Ishikawa (cell line): ENCODE measurements at regions not wholly inside any gene's neighbourhood (a gene's known extent, or its start where the extent isn't known, plus 50 kb on each side); places are given as distances from the start of the nearest gene placed in this dataset.

ENCODE experiments used
- CEBPB ChIP-seq: IDR thresholded peaks from 2 replicates; pipeline ENCODE4 v1.6.1; 2012
- CREB1 ChIP-seq: IDR thresholded peaks from 2 replicates; pipeline ENCODE4 v1.6.1; 2012; ENCODE audit warnings: low read depth
- EGR1 ChIP-seq: IDR thresholded peaks from 2 replicates; pipeline ENCODE4 v1.6.1; 2012
- EP300 ChIP-seq: IDR thresholded peaks from 2 replicates; pipeline ENCODE4 v1.6.1; 2012; ENCODE audit warnings: borderline replicate concordance
- FOXM1 ChIP-seq: IDR thresholded peaks from 2 replicates; pipeline ENCODE4 v1.6.1; 2012; ENCODE audit warnings: low read depth, borderline replicate concordance
- NFIC ChIP-seq: IDR thresholded peaks from 2 replicates; pipeline ENCODE4 v1.6.1; 2012
- RAD21 ChIP-seq: IDR thresholded peaks from 2 replicates; pipeline ENCODE4 v1.6.1; 2012; ENCODE audit warnings: low read depth
- REST ChIP-seq: IDR thresholded peaks from 2 replicates; pipeline ENCODE4 v1.6.1; 2012; ENCODE audit warnings: low read depth, mild to moderate bottlenecking
- TAF1 ChIP-seq: IDR thresholded peaks from 2 replicates; pipeline ENCODE4 v1.6.1; 2012; ENCODE audit warnings: low read depth, mild to moderate bottlenecking
- TCF12 ChIP-seq: IDR thresholded peaks from 2 replicates; pipeline ENCODE4 v1.6.1; 2012; ENCODE audit warnings: low read depth
- TEAD4 ChIP-seq: IDR thresholded peaks from 2 replicates; pipeline ENCODE4 v1.6.1; 2012
- YY1 ChIP-seq: IDR thresholded peaks from 2 replicates; pipeline ENCODE4 v1.6.1; 2012; ENCODE audit warnings: low read depth
- ZBTB7A ChIP-seq: IDR thresholded peaks from 2 replicates; pipeline ENCODE4 v1.6.1; 2012; ENCODE audit warnings: low read depth
- TF ChIP-seq, protein P1 (sequence below): IDR thresholded peaks from 2 replicates; pipeline ENCODE4 v1.6.1; 2012
- TF ChIP-seq, protein P2 (sequence below): IDR thresholded peaks from 2 replicates; pipeline ENCODE4 v1.6.1; 2012

GRCh38 chr1:9440261-9440660 lies 99.0 kb upstream of the SLC25A33 start:
- no peak for TF ChIP-seq RAD21
- TF ChIP-seq TAF1: no peak
- TF ChIP-seq EGR1: no peak
- TF ChIP-seq TEAD4: no peak
- TF ChIP-seq FOXM1: no peak
- TF ChIP-seq, protein P1, sequence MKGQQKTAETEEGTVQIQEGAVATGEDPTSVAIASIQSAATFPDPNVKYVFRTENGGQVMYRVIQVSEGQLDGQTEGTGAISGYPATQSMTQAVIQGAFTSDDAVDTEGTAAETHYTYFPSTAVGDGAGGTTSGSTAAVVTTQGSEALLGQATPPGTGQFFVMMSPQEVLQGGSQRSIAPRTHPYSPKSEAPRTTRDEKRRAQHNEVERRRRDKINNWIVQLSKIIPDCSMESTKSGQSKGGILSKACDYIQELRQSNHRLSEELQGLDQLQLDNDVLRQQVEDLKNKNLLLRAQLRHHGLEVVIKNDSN: no peak
- TF ChIP-seq, protein P2, sequence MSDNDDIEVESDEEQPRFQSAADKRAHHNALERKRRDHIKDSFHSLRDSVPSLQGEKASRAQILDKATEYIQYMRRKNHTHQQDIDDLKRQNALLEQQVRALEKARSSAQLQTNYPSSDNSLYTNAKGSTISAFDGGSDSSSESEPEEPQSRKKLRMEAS: no peak
- TF ChIP-seq YY1: no peak
- TF ChIP-seq NFIC: no peak
- no peak for TF ChIP-seq ZBTB7A
- TF ChIP-seq TCF12: no peak
- TF ChIP-seq EP300: no peak
- no peak for TF ChIP-seq CREB1

DNA sequence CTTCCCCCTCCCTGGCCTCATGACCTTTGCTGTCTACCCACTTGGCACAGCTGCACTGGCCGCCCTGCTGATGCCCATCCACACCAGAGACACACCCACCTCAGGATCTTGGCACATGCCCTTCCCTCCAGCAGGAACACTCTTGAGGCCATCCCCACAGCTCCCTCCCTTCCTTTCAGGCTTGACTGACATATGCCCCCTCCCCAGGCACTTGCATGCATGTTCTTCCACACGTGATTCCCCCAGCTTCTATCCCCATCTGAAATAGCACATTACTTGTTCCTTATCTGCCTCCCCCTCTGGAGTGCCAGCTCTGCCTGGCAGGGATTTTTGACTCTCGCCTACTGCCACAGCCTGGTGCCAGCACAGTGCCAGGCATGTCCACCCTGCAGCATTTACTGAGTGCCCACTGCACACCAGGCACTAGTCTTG lies 98.5 kb upstream of the SLC25A33 start:
- TF ChIP-seq ZBTB7A (no peak), RAD21 (no peak), EGR1 (no peak), CREB1 (no peak), YY1 (no peak), FOXM1 (no peak), TEAD4 (no peak), NFIC (no peak), CEBPB (no peak), TCF12 (no peak), TAF1 (no peak), EP300 (no peak), REST (no peak)
- TF ChIP-seq, protein P1: no peak
- TF ChIP-seq, protein P2: no peak

- TF ChIP-seq NFIC (no peak), FOXM1 (no peak), CREB1 (no peak), EP300 (no peak), TEAD4 (no peak), RAD21 (no peak)
- TF ChIP-seq, protein P2: no peak
Measured at GRCh38 chr1:9441451-9442133, 97.7 kb upstream of the SLC25A33 start.

GRCh38 chr1:9442278-9442846 lies 96.9 kb upstream of the SLC25A33 start:
- TF ChIP-seq, protein P1: no peak
- TF ChIP-seq TCF12: no peak
- TF ChIP-seq NFIC: no peak
- no peak for TF ChIP-seq ZBTB7A
- TF ChIP-seq EGR1: no peak
- TF ChIP-seq EP300: no peak
- TF ChIP-seq RAD21: no peak
- TF ChIP-seq CEBPB: no peak
- TF ChIP-seq FOXM1: no peak
- TF ChIP-seq, protein P2: no peak
- no peak for TF ChIP-seq REST
- no peak for TF ChIP-seq TAF1
- TF ChIP-seq YY1: no peak
- no peak for TF ChIP-seq CREB1
